ENCODE measurements at regions not wholly inside any gene's neighbourhood (a gene's known extent, or its start where the extent isn't known, plus 50 kb on each side); places are given as distances from the start of the nearest gene placed in this dataset.
A peak's percentile ranks its signal among the peaks of the same experiment; 100 is the strongest.

DNA sequence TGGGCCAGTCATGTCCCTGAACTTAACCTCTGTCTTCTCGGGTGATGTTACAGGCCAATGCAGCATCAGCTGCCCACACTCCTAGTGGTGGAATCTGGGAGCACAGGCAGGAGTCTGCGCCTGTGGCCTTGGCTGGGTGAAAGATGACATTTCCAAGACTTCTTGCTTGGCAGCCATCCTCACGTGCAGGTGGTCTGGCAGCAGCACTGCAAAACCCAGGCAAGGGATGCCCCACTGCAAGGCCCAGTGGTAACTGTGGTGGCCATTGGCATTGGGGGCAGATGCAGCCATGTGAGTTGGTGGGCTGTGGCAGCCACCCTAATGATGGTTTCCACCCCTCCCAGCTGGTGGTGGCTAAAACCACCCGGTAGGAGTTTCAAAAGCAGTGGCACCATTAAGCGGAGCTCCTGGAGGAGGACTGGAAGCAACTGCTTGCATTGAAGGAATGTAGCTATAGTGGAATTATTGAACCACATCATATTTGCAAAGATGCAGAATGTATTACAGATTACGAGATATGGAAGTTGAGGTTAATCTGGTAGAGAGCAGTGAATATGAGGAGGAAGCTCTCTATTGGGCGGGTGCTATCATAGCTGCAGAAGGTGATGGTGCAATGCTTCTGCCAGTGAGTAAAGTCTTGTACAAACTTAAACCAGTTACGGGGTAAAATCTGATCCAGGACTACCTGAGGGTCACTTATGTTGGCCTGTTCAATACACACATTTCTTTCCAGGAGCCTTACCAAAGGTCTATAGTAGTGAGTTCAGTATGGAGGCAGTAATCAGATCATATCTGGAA is 120.7 kb upstream of the TOP3B start:
- intact Hi-C loops (cut with DNase I), result no loop called here
- Histone ChIP-seq H3K4me1 (no peaks in the 10 kb centered on the region), H3K27ac (no peak overlapping the region), H3K36me3 (ENCODE audit: insufficient read depth in 1 of 2, low read depth in 1 of 2) (no peaks in the 10 kb centered on the region), H3K4me3 (no peak overlapping the region), H3K9me3 (no peaks in the 10 kb centered on the region), H3K27me3 (ENCODE audit: insufficient read depth in 3 of 3, low read length in 2 of 3) (peaks cover 1 to 11% (median 5%) of the 10 kb centered on the region in 3 donors)
- no peak for DNase-seq
- WGBS, 3 donors, result 63 to 67% (median 66%) methylated on average over 8 of the region's 8 CpGs
- TF ChIP-seq, protein P1, sequence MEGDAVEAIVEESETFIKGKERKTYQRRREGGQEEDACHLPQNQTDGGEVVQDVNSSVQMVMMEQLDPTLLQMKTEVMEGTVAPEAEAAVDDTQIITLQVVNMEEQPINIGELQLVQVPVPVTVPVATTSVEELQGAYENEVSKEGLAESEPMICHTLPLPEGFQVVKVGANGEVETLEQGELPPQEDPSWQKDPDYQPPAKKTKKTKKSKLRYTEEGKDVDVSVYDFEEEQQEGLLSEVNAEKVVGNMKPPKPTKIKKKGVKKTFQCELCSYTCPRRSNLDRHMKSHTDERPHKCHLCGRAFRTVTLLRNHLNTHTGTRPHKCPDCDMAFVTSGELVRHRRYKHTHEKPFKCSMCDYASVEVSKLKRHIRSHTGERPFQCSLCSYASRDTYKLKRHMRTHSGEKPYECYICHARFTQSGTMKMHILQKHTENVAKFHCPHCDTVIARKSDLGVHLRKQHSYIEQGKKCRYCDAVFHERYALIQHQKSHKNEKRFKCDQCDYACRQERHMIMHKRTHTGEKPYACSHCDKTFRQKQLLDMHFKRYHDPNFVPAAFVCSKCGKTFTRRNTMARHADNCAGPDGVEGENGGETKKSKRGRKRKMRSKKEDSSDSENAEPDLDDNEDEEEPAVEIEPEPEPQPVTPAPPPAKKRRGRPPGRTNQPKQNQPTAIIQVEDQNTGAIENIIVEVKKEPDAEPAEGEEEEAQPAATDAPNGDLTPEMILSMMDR (IDR thresholded peaks at IDR 0.05), result peak; percentile 19
- no peak for ATAC-seq

DNA sequence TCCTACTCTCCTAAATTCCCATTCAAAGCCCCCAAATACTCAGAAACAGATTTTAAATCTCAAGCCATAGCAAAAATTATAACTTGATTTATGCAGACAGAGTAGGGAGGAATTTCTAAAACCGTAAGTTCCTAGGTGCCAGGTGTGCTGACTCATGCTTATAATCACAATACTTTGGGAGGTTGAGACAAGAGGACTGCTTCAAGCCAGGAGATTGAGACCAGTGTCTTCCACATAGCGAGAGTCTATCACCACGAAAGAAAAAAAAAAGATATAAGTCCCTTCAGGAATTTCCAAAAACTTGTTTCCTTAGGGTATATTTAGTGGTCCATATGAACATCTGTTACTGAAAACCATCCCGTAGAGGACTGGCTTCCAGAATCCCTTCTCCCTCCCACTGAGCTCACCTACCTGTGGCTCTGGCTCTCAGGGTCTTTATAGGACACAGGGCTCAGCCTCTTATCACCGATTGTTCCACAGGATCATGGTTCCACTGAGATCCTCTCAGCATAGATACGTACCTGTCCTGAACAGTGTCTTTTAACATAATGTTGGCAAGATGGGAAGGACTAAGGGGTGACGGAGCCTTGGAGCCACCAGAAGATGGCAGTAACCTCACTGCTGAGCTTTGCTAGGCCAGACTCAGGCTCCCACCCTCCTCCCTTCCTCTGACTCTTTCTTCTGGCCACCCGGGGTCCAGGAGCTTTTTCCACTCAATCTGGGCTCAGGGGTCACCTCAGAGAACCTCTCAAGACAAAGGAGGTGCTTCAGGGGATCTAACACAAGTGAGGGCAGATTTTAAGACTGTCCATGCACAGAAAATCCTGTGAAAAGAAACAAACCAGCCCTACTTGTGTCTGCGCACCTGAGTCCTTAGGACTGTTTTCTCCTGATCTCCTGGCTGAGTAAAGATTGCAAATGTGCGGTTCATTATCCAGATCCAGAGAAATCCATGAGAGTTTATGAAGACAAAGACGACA is 117.5 kb upstream of the TOP3B start:
- ATAC-seq (no peak), DNase-seq (no peak)
- H3K4me3 ChIP-seq, result no peak overlapping the region
- no peaks in the 10 kb centered on the region for H3K4me1 ChIP-seq
- intact Hi-C loops (cut with DNase I), result no loop called here
- no peaks in the 10 kb centered on the region for H3K9me3 ChIP-seq
- no peaks in the 10 kb centered on the region for H3K36me3 ChIP-seq (ENCODE audit: insufficient read depth in 1 of 2, low read depth in 1 of 2)
- WGBS, 3 donors, result 66 to 70% (median 69%) methylated on average over 11 of the region's 11 CpGs
- no peak overlapping the region for H3K27ac ChIP-seq
- H3K27me3 ChIP-seq (ENCODE audit: insufficient read depth in 3 of 3, low read length in 2 of 3), result peaks cover 0 to 17% (median 5%) of the 10 kb centered on the region in 3 donors
- TF ChIP-seq, protein P1 (IDR thresholded peaks at IDR 0.05), result no peak

DNA sequence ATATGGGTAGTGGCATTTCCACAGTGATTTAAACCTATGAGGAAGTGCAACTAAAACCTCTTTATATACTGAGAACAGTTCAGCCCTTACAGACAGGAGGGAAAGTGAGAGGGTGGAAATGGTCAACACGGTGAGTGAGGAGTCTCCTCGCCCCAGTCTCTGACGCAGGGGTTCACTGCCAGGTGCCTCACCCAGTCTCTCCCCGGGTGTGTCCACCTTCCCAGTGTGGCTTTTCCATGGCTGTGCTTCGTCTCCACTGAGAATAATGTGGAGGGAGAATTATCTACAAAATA is 116.6 kb upstream of the TOP3B start:
- DNase-seq, result no peak

GRCh38 chr22:22098457-22099193 is 116.0 kb upstream of the TOP3B start:
- H3K27ac ChIP-seq, result no peak overlapping the region
- no peaks in the 10 kb centered on the region for H3K36me3 ChIP-seq (ENCODE audit: insufficient read depth in 1 of 2, low read depth in 1 of 2)
- TF ChIP-seq, protein P1 (IDR thresholded peaks at IDR 0.05), result no peak
- WGBS, 3 donors, result 58 to 66% (median 58%) methylated on average over 9 of the region's 9 CpGs
- H3K4me3 ChIP-seq, result no peak overlapping the region
- peaks cover 0 to 29% (median 5%) of the 10 kb centered on the region in 3 donors for H3K27me3 ChIP-seq (ENCODE audit: insufficient read depth in 3 of 3, low read length in 2 of 3)
- DNase-seq (no peak), ATAC-seq (no peak)
- H3K4me1 ChIP-seq, result no peaks in the 10 kb centered on the region
- no peaks in the 10 kb centered on the region for H3K9me3 ChIP-seq
- intact Hi-C loops (cut with DNase I), result no loop called here

More for the DNA sequence above, 116.6 kb upstream of the TOP3B start:
- intact Hi-C loops (cut with DNase I), result no loop called here
- H3K4me3 ChIP-seq, result no peak overlapping the region
- no peak overlapping the region for H3K27ac ChIP-seq
- no peaks in the 10 kb centered on the region for H3K36me3 ChIP-seq (ENCODE audit: insufficient read depth in 1 of 2, low read depth in 1 of 2)
- no peaks in the 10 kb centered on the region for H3K9me3 ChIP-seq
- H3K4me1 ChIP-seq, result no peaks in the 10 kb centered on the region
- TF ChIP-seq, protein P1 (IDR thresholded peaks at IDR 0.05), result no peak
- ATAC-seq, result no peak
- 60 to 68% (median 66%) methylated on average over 5 of the region's 5 CpGs for WGBS, 3 donors
- H3K27me3 ChIP-seq (ENCODE audit: insufficient read depth in 3 of 3, low read length in 2 of 3), result peaks cover 0 to 25% (median 5%) of the 10 kb centered on the region in 3 donors

Measured in psoas muscle (tissue), 7 donors.